GM18867 (cell line): ENCODE measurements at regions not wholly inside any gene's neighbourhood (a gene's known extent, or its start where the extent isn't known, plus 50 kb on each side); places are given as distances from the start of the nearest gene placed in this dataset.
"Not testable (repeated sequence)": the region's sequence is repeated elsewhere in the genome, so short reads cannot be mapped to it uniquely, and the experiment has no call there.

Source experiments
- ATAC-seq: cut with Tn5 transposase; IDR thresholded peaks from one replicate; pipeline ENCODE4 v1.9.1; 2021; ENCODE audit warnings: mild to moderate bottlenecking, moderate library complexity; ENCODE audit not compliant: unreplicated experiment

DNA sequence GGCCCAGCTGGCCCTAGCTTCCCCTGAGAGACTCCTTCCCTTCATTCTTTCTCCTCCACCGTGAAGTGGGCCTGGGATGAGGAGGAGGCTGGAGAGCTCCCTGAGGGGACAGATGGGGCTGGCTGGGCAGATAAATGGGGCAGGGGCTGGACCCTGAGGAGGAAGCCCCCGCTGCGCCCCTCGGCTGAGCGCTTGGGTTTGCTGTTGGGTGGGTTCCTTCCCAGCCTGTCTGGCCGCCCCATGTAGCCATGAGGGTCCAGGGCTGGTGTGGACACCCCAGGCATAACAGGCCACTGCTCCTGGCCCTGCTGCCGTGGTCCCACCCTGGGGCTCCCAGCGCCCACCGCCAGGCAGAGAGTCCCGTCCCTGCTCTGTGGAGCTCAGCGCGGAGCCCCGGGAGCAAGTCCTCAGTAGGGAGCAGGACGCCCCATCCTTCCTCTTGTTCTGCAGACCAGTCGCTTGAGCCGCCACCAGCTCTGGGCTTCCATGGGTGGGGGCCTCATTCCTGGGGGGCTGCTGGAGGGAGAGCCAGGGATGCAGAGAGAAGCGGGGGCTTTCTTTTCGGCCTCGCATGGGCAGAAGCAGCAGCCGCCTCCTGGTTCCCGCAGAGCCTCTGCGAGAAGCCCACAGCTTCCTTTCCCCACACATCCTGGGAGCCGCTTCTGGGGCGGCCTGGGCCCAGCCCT is 266.4 kb upstream of the TCERG1L start:
- ATAC-seq, result no peak

DNA sequence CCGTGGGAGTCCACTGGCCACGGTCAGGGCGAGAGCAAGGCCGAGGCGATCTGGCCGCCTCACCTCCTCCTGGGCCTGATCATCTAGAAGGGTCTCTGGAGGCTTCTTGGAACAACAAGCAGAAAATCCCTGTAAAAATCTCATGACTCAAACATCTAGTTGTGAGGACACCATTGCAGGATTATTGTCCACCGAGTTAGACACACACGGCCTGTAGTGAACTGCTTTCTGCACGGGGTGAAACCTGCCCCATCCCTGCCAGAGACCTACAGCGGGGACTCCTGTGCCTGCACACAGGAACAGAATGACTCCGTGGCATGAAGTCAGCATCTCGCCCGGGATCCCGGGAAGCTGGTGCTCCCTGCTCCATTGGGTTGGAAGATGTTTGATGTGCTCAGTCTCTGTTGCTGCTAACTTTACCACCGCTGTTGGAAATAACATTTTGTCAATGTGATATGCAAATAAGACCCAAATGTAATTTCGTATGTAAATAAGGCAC is 267.0 kb upstream of the TCERG1L start:
- ATAC-seq, result no peak

DNA sequence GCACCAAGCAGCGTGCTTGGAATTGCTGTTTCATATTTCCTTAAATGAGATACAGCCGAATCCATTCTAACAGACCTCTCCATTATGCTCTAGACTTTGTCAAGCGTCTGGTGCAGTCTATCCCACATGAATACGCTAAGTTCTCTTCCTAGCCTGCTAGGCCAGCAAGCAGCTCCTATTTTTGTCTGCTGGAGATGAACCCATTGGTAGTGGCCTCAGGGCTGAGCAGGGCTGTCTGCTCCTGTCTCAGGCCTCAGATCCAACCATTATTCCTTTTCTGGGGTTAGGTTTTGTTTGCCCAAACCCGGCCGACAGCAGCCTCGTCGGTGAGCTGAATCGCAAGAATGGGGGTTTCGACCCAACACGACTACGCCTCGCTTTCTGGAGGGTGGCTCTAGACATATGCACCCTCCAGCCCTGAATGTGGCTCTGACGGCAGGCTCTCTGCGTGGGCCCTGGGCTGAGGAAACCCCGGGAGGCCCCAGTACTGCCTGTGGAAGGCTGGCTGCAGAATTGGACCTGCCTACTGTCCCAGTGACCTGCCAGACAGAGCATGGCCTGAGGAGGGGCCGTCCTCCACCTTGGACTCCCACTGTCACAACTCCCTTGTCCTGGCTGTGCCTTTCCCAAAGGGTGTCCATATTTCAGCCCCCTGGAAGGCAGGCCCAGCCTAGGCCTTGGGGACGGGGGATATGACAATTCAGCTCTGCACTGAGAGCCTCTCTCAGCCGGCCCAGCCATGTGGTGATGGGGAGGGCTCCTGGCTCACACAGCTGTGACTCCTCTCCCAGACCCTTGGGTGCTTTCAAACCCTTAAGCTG is 267.9 kb upstream of the TCERG1L start:
- no peak for ATAC-seq

DNA sequence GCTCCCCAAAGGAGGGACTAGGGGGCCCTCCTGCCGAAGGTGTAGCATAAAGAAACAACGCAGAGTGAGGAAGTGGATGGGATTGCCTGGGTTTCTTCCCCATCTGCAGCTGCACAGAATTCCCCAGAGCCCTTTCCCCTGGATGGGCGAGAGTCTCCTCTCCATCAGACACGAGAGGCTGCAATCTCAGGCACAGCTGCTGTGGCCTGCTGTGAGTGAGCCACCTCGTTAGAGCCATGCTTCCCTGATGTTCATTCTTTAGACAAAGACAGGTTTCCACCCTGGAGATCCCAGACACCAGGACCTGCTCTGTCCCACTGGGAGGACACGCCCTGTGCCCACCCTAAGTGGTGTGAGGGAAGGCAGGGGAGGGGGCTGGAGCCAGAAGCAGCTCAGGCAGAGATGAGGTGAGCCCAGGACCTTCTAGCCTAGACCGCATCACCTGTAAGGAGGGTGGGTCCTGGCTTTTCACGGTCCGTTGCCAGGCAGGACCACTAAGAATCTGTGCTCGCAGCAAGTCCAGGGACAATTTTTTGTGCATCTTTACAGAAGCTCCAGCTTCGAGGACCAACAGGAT is 268.6 kb upstream of the TCERG1L start:
- no peak for ATAC-seq

DNA sequence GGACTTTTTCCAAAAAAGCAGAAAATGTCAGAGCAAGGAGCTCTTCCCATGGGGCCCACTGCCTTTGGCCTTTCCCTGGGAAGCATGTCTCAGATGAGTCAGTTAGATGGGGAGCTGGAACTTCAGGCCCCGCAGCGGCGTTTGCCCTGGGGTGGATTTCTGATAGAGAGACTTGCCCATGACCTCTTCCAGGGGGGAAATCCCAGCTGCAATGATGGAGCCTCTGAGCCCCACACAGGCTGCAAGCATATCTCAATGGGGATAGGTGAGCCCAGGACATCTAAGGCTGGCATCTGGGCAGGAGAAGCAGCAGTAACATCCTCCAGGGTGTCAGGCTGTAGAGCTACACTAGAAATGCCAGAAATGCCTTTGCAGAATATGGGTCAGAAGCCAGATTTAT is 269.2 kb upstream of the TCERG1L start:
- ATAC-seq, result no peak

DNA sequence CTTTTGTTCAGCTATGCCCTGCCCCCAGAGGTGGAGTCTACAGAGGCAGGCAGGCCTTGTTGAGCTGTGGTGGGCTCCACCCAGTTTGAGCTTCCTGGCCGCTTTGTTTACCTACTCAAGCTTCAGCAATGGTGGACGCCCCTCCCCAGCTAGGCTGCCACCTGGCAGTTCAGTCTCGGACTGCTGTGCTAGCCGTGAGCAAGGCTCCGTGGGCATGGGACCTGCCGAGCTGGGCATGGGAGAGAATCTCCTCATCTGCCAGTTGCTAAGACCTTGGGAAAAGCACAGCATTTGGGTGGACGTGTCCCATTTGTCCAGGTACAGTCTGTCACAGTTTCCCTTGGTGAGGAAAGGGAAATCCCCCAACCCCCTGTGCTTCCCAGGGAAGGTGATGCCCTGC is 270.0 kb upstream of the TCERG1L start:
- ATAC-seq, result not testable (repeated sequence)

DNA sequence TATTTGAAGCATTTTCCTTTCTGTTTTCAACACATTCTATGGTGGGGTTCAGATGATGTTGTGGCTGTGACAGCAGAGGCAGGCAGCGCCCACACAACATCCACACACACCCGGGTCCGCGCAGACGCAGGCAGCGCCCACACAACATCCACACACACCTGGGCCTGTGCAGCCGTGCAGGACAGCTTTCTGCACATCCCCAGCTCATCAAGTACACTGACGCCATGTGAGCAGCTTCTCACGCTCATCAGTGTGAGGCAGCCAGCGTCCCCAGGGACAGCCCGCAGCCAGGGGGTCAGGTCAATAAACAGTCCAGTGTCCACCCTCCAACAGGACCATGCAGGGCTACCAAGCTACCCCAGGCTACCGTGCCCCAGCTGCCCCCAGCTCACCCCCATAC is 272.8 kb upstream of the TCERG1L start:
- ATAC-seq, result no peak

DNA sequence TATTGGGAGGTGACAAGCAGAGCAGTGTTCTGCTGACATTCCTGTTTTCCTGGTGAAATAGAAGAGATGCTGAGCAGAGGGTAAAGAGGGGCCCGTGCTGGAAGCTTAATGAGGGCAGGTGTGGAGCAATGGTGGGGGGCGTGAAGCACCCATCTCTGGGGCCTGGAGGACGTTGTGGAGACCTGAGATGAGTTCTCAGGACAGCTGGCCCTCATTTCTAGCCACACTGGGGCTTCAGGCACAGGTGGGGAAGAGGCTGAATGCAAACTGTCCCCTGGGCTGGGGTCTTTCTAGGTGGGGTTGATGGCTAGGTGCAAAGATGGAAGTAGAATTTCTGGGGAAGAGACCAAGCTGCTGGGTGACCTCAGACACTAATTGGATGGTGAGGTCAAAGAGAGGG is 274.2 kb upstream of the TCERG1L start:
- ATAC-seq, result no peak

DNA sequence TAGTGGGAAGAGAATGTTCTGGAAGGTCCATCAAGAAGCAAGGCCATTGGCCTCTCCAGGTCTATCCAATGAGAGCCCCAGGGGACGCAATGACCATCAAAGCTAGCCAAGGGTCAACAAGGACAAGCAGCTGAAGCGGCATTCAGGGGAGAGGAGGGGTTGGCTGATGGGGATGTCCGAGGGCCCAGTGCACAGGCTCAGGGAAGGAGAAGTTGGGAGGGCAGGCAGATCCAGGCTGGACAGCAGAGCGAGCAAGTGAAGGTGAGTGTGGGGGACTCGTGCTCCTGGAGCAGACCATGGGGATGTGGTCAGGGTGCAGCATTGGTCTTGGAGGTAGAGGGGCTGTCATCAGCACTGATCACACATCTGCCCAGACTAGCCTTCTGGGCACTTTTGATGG is 275.4 kb upstream of the TCERG1L start:
- no peak for ATAC-seq

DNA sequence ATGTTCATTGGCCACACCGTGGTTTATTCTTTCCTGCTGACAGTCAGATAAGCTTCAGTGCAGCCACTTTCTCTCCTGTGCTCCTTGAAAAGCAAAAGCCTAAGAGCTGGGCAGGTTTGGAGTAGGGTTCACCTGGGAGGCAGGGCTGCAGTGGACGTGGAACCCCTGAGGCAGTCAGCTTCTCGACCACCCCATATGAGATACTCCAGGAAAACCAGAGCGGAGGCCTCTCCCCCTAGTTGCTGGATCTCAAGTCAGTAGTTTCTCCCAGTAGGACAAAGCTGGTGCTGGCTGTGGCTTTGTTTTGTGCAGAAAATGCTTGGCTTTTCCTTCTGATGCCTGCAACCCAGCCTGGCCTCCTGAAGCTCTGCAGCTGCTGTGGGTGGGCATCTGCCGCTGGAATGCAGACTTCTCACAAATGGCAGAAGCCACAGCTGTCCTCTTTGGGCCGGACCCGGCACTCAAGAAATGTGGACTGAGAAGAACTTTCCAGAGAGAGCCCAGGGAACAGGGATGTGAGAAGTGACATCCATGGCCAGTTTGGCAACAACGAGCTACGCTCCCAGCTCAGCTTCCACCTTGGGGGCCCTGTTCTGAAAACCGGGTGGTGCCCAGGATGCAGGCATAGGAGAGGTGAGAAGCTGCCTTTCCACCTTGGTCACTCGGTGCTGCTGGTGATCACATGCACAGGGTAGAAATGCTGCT is 276.6 kb upstream of the TCERG1L start:
- no peak for ATAC-seq

DNA sequence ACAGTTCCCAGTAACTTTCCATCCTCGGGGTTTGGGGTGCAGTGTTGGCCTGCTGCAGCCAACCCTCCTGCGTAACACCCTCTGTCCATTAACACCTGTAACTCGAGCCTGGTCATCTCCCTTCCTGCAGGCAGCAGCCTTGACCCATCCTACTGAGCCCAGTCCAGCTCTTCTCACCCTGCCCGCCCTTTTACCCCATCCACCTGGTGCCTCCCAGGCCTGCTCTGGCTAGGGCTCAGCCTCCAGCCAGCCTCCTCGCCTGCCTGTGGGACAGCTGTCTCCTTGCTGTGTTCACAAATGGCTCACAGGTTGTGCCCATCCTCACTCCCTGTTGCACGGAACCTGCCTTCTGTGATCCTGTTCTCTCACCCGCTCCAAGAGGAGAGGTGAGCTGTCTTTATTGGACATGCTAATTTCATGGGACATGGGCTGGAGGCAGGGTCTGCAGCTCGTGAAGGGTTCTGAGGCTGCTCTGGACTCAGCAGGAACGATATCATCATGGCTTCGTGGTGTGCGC is 277.2 kb upstream of the TCERG1L start:
- no peak for ATAC-seq

DNA sequence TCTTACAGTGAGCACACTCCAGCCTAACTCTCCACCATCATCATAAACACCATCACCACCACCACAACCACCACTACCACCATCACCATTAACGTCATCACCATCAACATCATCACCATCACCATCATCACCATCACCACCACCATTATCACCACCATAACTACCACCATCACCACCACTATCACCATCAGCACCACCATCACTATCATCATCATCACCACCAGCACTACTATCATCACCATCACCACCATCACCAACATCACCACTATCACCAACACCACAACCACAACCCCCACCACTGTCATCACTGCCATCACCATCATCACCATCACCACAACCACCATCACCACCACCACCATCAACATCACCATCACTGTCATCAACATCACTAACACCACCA is 279.0 kb upstream of the TCERG1L start:
- no peak for ATAC-seq

DNA sequence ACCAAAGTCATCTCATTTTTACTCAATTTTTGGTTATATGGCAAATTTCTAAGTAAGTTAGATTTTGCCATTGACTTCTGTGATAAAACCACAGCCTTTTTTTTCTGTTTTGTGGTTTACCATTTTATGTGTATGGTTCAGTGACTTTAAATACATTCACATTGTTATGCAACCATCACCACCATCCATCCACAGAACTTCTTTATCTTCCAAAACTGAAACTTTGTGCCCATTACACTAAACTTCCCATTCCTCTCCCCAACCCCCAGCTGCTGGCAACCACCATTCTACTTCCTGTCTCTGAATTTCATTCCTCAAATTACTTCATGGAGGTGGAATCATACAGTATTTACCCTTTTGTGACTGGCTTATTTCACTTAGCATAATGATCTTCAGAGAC is 280.4 kb upstream of the TCERG1L start:
- no peak for ATAC-seq

DNA sequence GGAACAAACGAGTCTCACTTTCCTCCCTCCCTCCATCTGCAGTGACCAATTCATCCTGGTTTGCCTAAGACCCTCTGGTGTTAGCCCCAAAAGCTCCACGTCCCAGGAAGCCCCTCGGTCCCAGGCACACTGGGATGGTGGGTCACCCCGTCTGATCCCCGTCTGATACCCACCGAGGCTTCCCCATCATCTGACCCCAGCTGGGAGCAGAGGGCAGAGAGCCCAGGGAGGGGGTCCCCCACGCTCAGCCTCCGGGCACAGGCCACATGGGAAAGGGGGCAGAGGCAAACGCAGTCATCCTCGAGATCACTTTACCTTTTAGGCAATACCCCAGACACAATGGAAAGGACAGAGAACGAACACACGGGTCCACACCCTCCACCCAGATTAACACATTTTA is 291.6 kb upstream of the PPP2R2D start:
- no peak for ATAC-seq

DNA sequence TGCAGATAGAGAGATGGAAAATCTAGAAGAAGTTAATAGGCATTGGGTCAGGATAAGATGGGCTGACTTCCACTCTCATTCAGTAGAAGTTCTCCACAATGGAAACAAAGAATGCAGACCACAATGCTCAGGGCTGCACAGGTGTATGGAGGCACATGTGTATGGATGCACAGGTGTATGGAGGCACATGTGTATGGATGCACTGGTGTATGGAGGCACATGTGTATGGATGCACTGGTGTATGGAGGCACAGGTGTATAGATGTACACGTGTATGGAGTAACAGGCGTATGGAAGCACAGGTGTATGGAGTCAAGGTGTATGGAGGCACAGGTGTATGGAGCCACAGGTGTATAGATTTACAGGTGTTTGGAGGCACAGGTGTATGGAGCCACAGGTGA is 285.7 kb upstream of the PPP2R2D start:
- ATAC-seq, result no peak

DNA sequence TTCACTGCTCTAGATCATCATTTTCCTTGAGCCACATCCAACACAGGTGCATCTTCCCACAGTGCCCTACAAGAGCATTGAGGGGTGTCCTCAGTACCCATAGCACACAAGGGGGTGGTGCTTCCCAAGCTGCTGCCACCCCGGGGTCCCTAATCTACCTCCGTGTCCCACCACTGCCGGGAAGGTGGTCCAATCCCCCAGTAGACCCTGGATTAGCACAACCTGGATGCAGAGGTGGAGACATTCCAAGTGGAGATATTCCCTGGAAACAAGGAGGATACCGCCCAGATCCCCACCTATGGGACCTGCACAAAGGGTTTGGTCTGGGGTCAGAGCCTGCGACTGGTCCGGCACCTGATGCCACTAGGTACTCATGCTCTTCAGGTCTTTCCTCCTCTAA is 284.8 kb upstream of the PPP2R2D start:
- ATAC-seq, result no peak

DNA sequence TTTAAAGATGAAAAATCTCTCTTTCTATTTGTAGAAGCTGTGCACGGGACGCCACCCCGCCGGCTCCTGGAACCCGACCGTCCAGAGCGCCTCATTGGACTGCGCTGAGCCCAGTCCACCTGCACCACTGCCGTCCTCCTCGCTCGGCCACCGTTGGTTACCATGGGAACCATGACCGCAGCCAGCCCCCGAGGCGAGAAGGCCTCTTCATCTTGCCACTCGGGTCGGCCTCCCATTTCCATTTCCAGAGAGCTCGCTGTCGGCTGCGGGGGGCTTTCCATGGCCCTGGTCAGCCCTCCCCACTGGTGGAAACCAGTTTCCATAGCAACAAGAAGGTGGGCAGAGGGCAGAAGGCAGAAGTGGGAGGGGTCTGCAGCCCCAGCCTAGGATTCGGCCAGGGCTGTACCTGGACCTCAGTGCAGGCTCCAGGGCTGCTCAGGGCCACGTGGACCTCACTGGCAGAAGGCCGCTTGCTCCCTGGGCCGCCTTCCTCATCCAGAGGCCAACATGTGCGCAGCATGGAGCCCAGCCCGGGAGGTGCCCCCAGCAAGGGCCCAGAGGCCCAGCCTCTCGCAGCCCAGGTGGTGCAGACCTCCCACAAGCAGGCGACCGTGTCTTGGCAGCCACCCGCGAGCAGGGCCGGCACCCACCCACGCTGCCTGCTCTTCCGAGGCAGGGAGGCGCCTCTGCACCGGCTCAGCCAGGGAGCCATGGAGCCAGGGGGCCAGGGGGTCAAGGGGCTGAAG is 283.5 kb upstream of the PPP2R2D start:
- ATAC-seq, result no peak

DNA sequence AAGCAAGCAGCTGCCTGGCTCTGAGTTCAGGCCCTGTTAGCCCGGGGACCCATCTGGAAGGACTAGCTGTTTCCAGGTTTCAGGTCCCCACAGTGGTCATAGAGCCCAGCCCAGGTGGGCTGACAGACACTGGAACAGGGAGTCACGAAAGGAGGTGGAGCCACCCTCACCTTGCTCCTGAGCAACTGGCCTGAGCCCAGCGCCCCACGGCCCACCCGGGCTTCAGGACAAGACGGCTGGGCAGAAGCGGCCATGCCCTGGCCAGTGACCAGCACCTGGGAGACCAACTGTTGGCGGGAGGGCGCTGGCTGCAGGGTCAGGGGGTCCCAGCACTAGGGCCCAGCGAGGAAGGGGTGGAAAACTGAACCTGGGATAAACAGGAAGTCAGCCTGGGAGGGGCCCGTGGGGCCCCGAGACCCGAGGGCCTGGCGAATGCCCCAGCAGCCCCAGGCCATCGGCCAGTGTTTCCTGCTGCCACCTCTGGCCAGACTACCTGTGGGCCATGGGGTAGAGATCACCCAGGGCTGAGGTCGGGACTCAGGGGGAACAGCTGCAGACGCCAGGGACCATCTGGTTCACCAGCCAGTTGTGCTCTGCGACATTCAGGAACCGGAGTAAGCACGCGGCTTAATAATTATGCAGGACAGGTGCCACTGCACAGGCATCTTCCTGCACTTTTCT is 282.1 kb upstream of the PPP2R2D start:
- no peak for ATAC-seq

DNA sequence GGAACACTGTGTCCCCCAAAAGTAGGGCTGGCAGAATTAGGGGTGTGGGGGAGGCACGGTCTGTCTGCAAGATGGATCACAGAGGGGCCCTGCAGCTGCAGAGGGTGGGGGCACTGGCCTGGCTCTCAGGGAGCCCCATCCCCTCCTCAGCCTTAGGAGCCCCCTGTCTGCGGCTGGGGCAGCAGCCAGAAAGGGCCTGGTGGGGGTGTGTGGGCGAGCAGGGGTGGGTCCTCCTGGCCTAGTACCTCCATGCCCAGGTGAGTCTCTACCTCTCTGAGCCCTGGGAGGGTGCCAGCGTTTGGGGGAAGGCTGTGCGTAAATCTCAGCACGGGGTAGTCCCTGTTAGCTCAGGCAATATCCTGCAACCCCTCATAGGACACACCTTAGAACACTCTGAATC is 280.5 kb upstream of the PPP2R2D start:
- no peak for ATAC-seq

DNA sequence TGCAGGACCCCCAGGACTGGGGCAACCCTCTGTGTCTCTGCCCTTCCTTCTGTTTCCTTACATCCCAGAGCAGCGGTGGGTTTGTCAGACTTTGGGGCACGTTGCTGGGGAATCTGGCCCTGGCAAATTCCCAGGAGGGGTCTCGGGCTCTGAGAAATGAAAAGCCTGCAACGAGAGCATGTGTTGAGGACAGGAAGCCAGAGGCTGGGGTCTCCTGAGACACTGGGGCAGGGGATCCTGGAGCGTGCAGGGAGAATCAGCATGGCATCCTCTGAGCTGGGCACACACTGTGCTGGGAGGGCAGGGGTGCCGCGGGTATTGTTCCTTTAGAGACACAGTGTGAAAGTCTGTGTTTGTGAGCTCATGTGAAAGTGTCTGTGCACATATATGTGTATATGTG is 279.9 kb upstream of the PPP2R2D start:
- ATAC-seq, result no peak
